Ishikawa (cell line): ENCODE measurements at regions not wholly inside any gene's neighbourhood (a gene's known extent, or its start where the extent isn't known, plus 50 kb on each side); places are given as distances from the start of the nearest gene placed in this dataset.

ENCODE experiments used
- CEBPB ChIP-seq: IDR thresholded peaks from 2 replicates; pipeline ENCODE4 v1.6.1; 2012
- CREB1 ChIP-seq: IDR thresholded peaks from 2 replicates; pipeline ENCODE4 v1.6.1; 2012; ENCODE audit warnings: low read depth
- EGR1 ChIP-seq: IDR thresholded peaks from 2 replicates; pipeline ENCODE4 v1.6.1; 2012
- EP300 ChIP-seq: IDR thresholded peaks from 2 replicates; pipeline ENCODE4 v1.6.1; 2012; ENCODE audit warnings: borderline replicate concordance
- FOXM1 ChIP-seq: IDR thresholded peaks from 2 replicates; pipeline ENCODE4 v1.6.1; 2012; ENCODE audit warnings: low read depth, borderline replicate concordance
- MAX ChIP-seq: IDR thresholded peaks from 2 replicates; pipeline ENCODE4 v1.6.1; 2012
- NFIC ChIP-seq: IDR thresholded peaks from 2 replicates; pipeline ENCODE4 v1.6.1; 2012
- RAD21 ChIP-seq: IDR thresholded peaks from 2 replicates; pipeline ENCODE4 v1.6.1; 2012; ENCODE audit warnings: low read depth
- REST ChIP-seq: IDR thresholded peaks from 2 replicates; pipeline ENCODE4 v1.6.1; 2012; ENCODE audit warnings: low read depth, mild to moderate bottlenecking
- TAF1 ChIP-seq: IDR thresholded peaks from 2 replicates; pipeline ENCODE4 v1.6.1; 2012; ENCODE audit warnings: low read depth, mild to moderate bottlenecking
- TCF12 ChIP-seq: IDR thresholded peaks from 2 replicates; pipeline ENCODE4 v1.6.1; 2012; ENCODE audit warnings: low read depth
- TEAD4 ChIP-seq: IDR thresholded peaks from 2 replicates; pipeline ENCODE4 v1.6.1; 2012
- USF1 ChIP-seq: IDR thresholded peaks from 2 replicates; pipeline ENCODE4 v1.6.1; 2012
- YY1 ChIP-seq: IDR thresholded peaks from 2 replicates; pipeline ENCODE4 v1.6.1; 2012; ENCODE audit warnings: low read depth
- ZBTB7A ChIP-seq: IDR thresholded peaks from 2 replicates; pipeline ENCODE4 v1.6.1; 2012; ENCODE audit warnings: low read depth

- peak; percentile 38; the same call in 1 of the 2 replicates for TF ChIP-seq NFIC
- no peak for TF ChIP-seq RAD21
- peak; percentile 78 for TF ChIP-seq TEAD4
- peak; percentile 44; the same call in 1 of the 2 replicates for TF ChIP-seq EP300
Measured at GRCh38 chr13:85031771-85032170, 767.4 kb downstream of the SLITRK6 start.

- TF ChIP-seq EGR1 (no peak), CREB1 (no peak), USF1 (no peak), REST (no peak), EP300 (no peak), CEBPB (no peak), YY1 (no peak), ZBTB7A (no peak), FOXM1 (no peak), TCF12 (no peak), TEAD4 (no peak), MAX (no peak), TAF1 (no peak), RAD21 (no peak), NFIC (no peak)
Measured at GRCh38 chr13:85028035-85028434, 771.2 kb downstream of the SLITRK6 start.

GRCh38 chr13:85019121-85019520 lies 780.1 kb downstream of the SLITRK6 start:
- TF ChIP-seq RAD21 (no peak), USF1 (no peak), CREB1 (no peak), TCF12 (no peak), CEBPB (no peak), FOXM1 (no peak), REST (no peak), NFIC (no peak), EP300 (no peak), YY1 (no peak)

GRCh38 chr13:85013006-85013405 lies 786.2 kb downstream of the SLITRK6 start:
- TF ChIP-seq ZBTB7A (no peak), TEAD4 (no peak), REST (no peak), CEBPB (no peak), YY1 (no peak)

GRCh38 chr13:85009447-85009846 lies 789.8 kb downstream of the SLITRK6 start:
- TF ChIP-seq TEAD4 (no peak), RAD21 (no peak), CREB1 (no peak), TCF12 (no peak), EP300 (no peak), TAF1 (no peak), NFIC (no peak), CEBPB (no peak), ZBTB7A (no peak), FOXM1 (no peak), MAX (no peak), YY1 (no peak), REST (no peak), USF1 (no peak), EGR1 (no peak)
